MM.1S (cell line): ENCODE measurements at regions not wholly inside any gene's neighbourhood (a gene's known extent, or its start where the extent isn't known, plus 50 kb on each side); places are given as distances from the start of the nearest gene placed in this dataset.

Experiments used
- DNase-seq: peaks from one replicate; pipeline ENCODE4 v3.0.0-alpha.2; 2015
- H2AFZ ChIP-seq: fragments of 300-600 bp; sonication (generic); 2 replicates; pipeline ENCODE4 v1.6.0; 2016; ENCODE audit warnings: antibody characterized with exemption, low read length
- H3F3A ChIP-seq: fragments of 300-600 bp; sonication (generic); 2 replicates; pipeline ENCODE4 v1.6.1; 2016; ENCODE audit warnings: mild to moderate bottlenecking, antibody characterized with exemption, low read length, moderate library complexity, mixed read lengths; ENCODE audit not compliant: insufficient read depth
- H3K27ac ChIP-seq: fragments of 300-600 bp; sonication (generic); 2 replicates; pipeline ENCODE4 v1.5.1; 2016; ENCODE audit warnings: mild to moderate bottlenecking, low read length
- H3K27me3 ChIP-seq: fragments of 300-600 bp; sonication (generic); replicated peaks from 2 replicates; pipeline ENCODE4 v1.6.0; 2016; ENCODE audit warnings: low read length; ENCODE audit not compliant: insufficient read depth
- H3K36me3 ChIP-seq: fragments of 300-600 bp; sonication (generic); replicated peaks from 2 replicates; pipeline ENCODE4 v1.6.1; 2016; ENCODE audit warnings: mild to moderate bottlenecking, low read length, mixed read lengths; ENCODE audit not compliant: insufficient read depth
- H3K4me1 ChIP-seq: fragments of 300-600 bp; sonication (generic); 2 replicates; pipeline ENCODE4 v1.6.1; 2016; ENCODE audit warnings: low read length, mixed read lengths
- H3K4me2 ChIP-seq: fragments of 300-600 bp; sonication (generic); 2 replicates; pipeline ENCODE4 v1.6.0; 2016; ENCODE audit warnings: low read depth, low read length
- H3K4me3 ChIP-seq: fragments of 300-600 bp; sonication (generic); 2 replicates; pipeline ENCODE4 v1.5.1; 2016; ENCODE audit warnings: low read length, mixed read lengths
- H3K79me2 ChIP-seq: fragments of 300-600 bp; sonication (generic); 2 replicates; pipeline ENCODE4 v1.6.1; 2016; ENCODE audit warnings: mixed run types, low read length, mixed read lengths
- H3K9ac ChIP-seq: fragments of 300-600 bp; sonication (generic); 2 replicates; pipeline ENCODE4 v1.6.1; 2016; ENCODE audit warnings: low read length, mixed read lengths
- H3K9me2 ChIP-seq: fragments of 300-600 bp; sonication (generic); replicated peaks from 2 replicates; pipeline ENCODE4 v1.6.1; 2016; ENCODE audit warnings: mild to moderate bottlenecking, low read length, mixed read lengths; ENCODE audit not compliant: insufficient read depth
- H3K9me3 ChIP-seq: fragments of 300-600 bp; sonication (generic); replicated peaks from 2 replicates; pipeline ENCODE4 v1.6.1; 2016; ENCODE audit warnings: mild to moderate bottlenecking, low read length, mixed read lengths; ENCODE audit not compliant: insufficient read depth
- H4K20me1 ChIP-seq: fragments of 300-600 bp; sonication (generic); 2 replicates; pipeline ENCODE4 v1.6.1; 2016; ENCODE audit warnings: mild to moderate bottlenecking, low read length, moderate library complexity, mixed read lengths; ENCODE audit not compliant: insufficient read depth
- EZH2 ChIP-seq: fragments of 300-600 bp; sonication (generic); optimal IDR thresholded peaks from 2 replicates; pipeline ENCODE3; 2017; ENCODE audit warnings: low read depth, mild to moderate bottlenecking, antibody characterized with exemption, low read length, mixed read lengths
- EZH2phosphoT487 ChIP-seq: fragments of 300-600 bp; sonication (generic); IDR thresholded peaks from 2 replicates; pipeline ENCODE4 v1.6.1; 2018; ENCODE audit warnings: antibody characterized with exemption, low read length
- TF ChIP-seq, protein P1 (sequence below): fragments of 300-600 bp; sonication (generic); IDR thresholded peaks from 2 replicates; pipeline ENCODE4 v1.5.1; 2016; ENCODE audit warnings: antibody characterized with exemption, low read length, mixed read lengths

DNA sequence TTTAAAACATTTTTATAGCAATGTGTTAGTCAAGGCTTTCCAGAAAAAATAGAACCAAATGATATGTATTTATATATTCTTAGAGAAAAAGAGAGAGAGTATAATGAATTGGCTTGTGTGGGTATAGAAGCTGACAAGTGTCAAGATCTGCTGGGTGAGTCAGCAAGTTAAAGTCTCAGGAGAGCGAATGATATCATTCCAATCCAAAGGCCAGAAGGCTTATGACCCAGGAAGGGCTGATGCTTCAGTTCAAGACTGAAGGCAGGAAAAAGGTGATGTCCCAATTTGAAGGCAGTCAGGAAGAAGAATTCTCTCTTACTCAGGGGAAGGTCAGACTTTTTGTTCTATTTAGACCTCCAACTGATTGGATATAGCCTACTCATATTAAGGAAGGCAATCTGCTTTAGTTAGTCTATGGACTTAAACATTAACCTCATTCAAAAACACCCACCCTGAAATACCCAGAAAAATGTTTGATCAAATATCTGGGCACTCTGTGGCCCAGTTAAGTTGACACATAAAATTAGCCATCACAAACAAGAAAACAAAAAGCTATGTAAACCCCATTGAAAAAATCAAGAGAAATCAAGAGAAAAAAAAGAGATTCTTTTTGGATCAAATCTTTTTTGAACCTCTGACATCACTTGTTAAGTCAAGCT is 189.6 kb downstream of the PIK3R1 start:
- no peak for TF ChIP-seq EZH2phosphoT487
- TF ChIP-seq, protein P1, sequence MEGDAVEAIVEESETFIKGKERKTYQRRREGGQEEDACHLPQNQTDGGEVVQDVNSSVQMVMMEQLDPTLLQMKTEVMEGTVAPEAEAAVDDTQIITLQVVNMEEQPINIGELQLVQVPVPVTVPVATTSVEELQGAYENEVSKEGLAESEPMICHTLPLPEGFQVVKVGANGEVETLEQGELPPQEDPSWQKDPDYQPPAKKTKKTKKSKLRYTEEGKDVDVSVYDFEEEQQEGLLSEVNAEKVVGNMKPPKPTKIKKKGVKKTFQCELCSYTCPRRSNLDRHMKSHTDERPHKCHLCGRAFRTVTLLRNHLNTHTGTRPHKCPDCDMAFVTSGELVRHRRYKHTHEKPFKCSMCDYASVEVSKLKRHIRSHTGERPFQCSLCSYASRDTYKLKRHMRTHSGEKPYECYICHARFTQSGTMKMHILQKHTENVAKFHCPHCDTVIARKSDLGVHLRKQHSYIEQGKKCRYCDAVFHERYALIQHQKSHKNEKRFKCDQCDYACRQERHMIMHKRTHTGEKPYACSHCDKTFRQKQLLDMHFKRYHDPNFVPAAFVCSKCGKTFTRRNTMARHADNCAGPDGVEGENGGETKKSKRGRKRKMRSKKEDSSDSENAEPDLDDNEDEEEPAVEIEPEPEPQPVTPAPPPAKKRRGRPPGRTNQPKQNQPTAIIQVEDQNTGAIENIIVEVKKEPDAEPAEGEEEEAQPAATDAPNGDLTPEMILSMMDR, result no peak
- no peak for TF ChIP-seq EZH2
- Histone ChIP-seq H3K9me2 (no peaks in the 10 kb centered on the region), H3K9ac (no peak overlapping the region), H3K4me3 (no peak overlapping the region), H3K79me2 (no peaks in the 10 kb centered on the region), H3K27ac (no peak overlapping the region), H3K4me2 (no peak overlapping the region), H2AFZ (no peak overlapping the region), H3F3A (no peaks in the 10 kb centered on the region), H4K20me1 (no peaks in the 10 kb centered on the region), H3K27me3 (no peaks in the 10 kb centered on the region), H3K36me3 (no peaks in the 10 kb centered on the region), H3K4me1 (no peaks in the 10 kb centered on the region), H3K9me3 (no peaks in the 10 kb centered on the region)
- no peak for DNase-seq

DNA sequence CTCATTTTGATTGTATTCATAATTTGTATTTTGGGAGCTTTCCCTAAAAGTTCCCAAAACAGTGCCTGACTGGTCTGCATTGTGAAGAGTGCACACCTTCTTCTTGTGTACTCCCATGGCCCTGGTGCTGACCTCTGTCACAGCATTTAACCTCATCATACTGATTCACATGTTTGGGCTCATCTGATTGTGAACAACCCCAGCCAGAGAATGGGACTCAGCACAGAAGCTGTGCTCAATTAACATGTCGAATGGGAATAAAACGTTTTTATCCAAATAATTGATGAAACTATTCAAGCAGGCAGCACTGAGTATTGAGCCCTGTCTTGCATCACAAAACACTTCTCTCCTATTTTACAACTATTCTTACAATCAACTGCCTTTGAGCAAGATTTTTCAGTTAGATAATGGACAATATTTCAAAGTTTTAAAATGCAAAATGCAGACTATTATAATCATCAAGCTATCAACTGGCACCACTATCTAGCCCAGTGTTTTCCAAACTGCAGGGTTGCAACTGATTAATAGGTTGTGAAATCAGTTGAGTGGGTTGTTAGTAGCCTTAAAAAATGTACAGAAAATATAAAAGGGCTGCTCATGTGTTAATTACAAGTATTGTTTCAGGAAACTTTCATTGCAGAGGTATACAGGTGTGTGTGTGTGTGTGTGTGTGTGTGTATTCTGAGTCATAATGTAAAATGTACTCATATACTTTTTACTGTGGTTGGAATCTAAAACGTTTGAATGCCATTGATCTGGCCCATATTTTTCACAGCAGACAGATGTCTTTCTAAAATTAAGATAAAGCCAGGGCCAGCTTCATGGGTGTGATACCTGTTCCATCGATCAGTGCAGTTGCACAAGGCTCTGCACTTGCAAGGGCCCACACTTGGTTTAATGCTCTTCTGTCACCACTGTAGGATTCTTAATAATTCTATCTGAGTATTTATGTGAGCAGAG is 190.5 kb downstream of the PIK3R1 start:
- H3K79me2 ChIP-seq, result no peaks in the 10 kb centered on the region
- H3K27me3 ChIP-seq, result no peaks in the 10 kb centered on the region
- H3K9me2 ChIP-seq, result no peaks in the 10 kb centered on the region
- no peaks in the 10 kb centered on the region for H3K4me1 ChIP-seq
- no peaks in the 10 kb centered on the region for H4K20me1 ChIP-seq
- H3K9me3 ChIP-seq, result no peaks in the 10 kb centered on the region
- TF ChIP-seq EZH2, result no peak
- TF ChIP-seq EZH2phosphoT487, result no peak
- TF ChIP-seq, protein P1, result no peak
- no peak overlapping the region for H2AFZ ChIP-seq
- H3K27ac ChIP-seq, result no peak overlapping the region
- no peak overlapping the region for H3K9ac ChIP-seq
- no peak overlapping the region for H3K4me3 ChIP-seq
- no peaks in the 10 kb centered on the region for H3K36me3 ChIP-seq
- H3K4me2 ChIP-seq, result no peak overlapping the region
- no peaks in the 10 kb centered on the region for H3F3A ChIP-seq
- no peak for DNase-seq

DNA sequence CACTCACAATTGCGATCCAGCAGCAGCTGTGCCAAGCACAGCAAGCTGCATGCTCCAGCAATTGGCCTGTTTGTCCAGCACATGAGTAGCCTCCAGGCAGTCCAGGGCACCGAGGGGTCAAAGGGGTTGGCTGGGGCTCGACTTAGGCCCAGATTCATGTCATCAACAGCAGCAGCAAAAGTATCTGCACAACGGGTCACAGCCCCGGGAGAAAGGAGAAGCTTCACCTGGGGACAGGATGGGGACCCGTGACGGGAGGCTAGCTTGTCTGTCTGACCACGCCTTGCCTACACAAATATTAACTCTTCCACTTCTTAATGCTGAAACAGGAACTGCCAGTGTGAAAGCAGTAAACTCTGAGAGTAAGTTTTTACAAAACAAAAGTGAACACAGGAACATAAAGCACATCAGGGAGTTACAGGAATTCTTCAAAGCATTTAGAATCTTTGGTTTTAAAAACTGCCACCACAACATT is 191.2 kb downstream of the PIK3R1 start:
- TF ChIP-seq, protein P1, result no peak
- TF ChIP-seq EZH2phosphoT487, result no peak
- TF ChIP-seq EZH2, result no peak
- H3F3A ChIP-seq, result no peaks in the 10 kb centered on the region
- DNase-seq, result no peak
- H3K36me3 ChIP-seq, result no peaks in the 10 kb centered on the region
- no peak overlapping the region for H3K27ac ChIP-seq
- H4K20me1 ChIP-seq, result no peaks in the 10 kb centered on the region
- H3K9me2 ChIP-seq, result no peaks in the 10 kb centered on the region
- H3K79me2 ChIP-seq, result no peaks in the 10 kb centered on the region
- H3K27me3 ChIP-seq, result no peaks in the 10 kb centered on the region
- no peak overlapping the region for H3K4me3 ChIP-seq
- H2AFZ ChIP-seq, result no peak overlapping the region
- no peak overlapping the region for H3K4me2 ChIP-seq
- no peaks in the 10 kb centered on the region for H3K4me1 ChIP-seq
- no peaks in the 10 kb centered on the region for H3K9me3 ChIP-seq
- no peak overlapping the region for H3K9ac ChIP-seq
